SK-N-MC (cell line): ENCODE measurements at regions not wholly inside any gene's neighbourhood (a gene's known extent, or its start where the extent isn't known, plus 50 kb on each side); places are given as distances from the start of the nearest gene placed in this dataset.

Source experiments
- EZH2 ChIP-seq: fragments of 200-600 bp; sonication (generic); IDR thresholded peaks from one replicate; pipeline ENCODE4 v1.6.1; 2017; ENCODE audit warnings: antibody characterized with exemption
- POLR2AphosphoS5 ChIP-seq: IDR thresholded peaks from 2 replicates; pipeline ENCODE4 v1.6.1; 2012; ENCODE audit warnings: mild to moderate bottlenecking, low read depth, low read length, borderline replicate concordance

- TF ChIP-seq EZH2 (no peak), POLR2AphosphoS5 (no peak)
Observed at GRCh38 chr6:90658497-90658896, 71.6 kb upstream of the MAP3K7 start.
